Transverse colon (tissue), 4 donors: ENCODE measurements at regions not wholly inside any gene's neighbourhood (a gene's known extent, or its start where the extent isn't known, plus 50 kb on each side); places are given as distances from the start of the nearest gene placed in this dataset.

Source experiments
- DNase-seq: peaks from one replicate; pipeline ENCODE4 v3.0.0-alpha.2; 2019
- H3K27ac ChIP-seq, 4 donors: fragments of 200-600 bp; sonication (generic); 2 replicates each; pipeline ENCODE4 v1.5.1; 2016 to 2018; ENCODE audit warnings: inconsistent platforms in 4 of 4
- H3K27me3 ChIP-seq: fragments of 200-600 bp; sonication (generic); 2 replicates; pipeline ENCODE4 v1.5.1; 2017; ENCODE audit warnings: inconsistent platforms
- H3K36me3 ChIP-seq, 4 donors: fragments of 200-600 bp; sonication (generic); 2 replicates each; pipeline ENCODE4 v1.5.1; 2017 to 2019; ENCODE audit warnings: inconsistent platforms in 4 of 4
- H3K4me1 ChIP-seq, 4 donors: fragments of 200-600 bp; sonication (generic); 2 replicates each; pipeline ENCODE4 v1.5.1; 2017 to 2020; ENCODE audit warnings: inconsistent platforms in 4 of 4
- H3K4me3 ChIP-seq, 4 donors: fragments of 200-600 bp; sonication (generic); 1 replicate in 1 of 4; 2 replicates in 3 of 4; pipeline versions ENCODE4 v1.5.1 to v1.6.1; 2017 to 2019; ENCODE audit warnings: inconsistent platforms in 4 of 4
- H3K9me3 ChIP-seq, 2 donors: fragments of 200-600 bp; sonication (generic); 2 replicates each; pipeline ENCODE4 v1.5.1; 2017 to 2019; ENCODE audit warnings: inconsistent platforms in 2 of 2
- CTCF ChIP-seq, 5 experiments: fragments of 200-600 bp in 3 of 5; fragments of 450-650 bp in 2 of 5; sonication (generic) in 3 of 5; IDR thresholded peaks; 1 replicate in 2 of 5; 2 replicates in 3 of 5; pipeline ENCODE4 v1.5.1; 2016 to 2017; ENCODE audit warnings: antibody characterized with exemption in 5 of 5, inconsistent platforms in 3 of 5, mild to moderate bottlenecking in 2 of 5, moderate library complexity in 1 of 5
- EP300 ChIP-seq: sonication (generic); formaldehyde crosslinking; IDR thresholded peaks from one replicate; pipeline ENCODE4 v1.6.1; 2017; ENCODE audit warnings: antibody characterized with exemption, low read depth
- POLR2A ChIP-seq: fragments of 450-650 bp; IDR thresholded peaks from one replicate; pipeline ENCODE4 v1.6.1; 2016; ENCODE audit warnings: antibody characterized with exemption, mild to moderate bottlenecking, moderate library complexity
- POLR2AphosphoS5 ChIP-seq, 3 donors: sonication (generic); formaldehyde crosslinking; IDR thresholded peaks; one replicate each; pipeline ENCODE4 v1.6.1; 2016; ENCODE audit warnings: antibody characterized with exemption in 3 of 3
- WGBS, 2 donors: methylation state at CpG; one replicate each; pipeline ENCODE4 v1.1.5; 2018; ENCODE audit warnings: low coverage in 1 of 2; 5-methylcytosine and 5-hydroxymethylcytosine counted together
- in situ Hi-C, 4 donors: fragments of 200-750 bp; cut with MboI; loops; one replicate each; pipeline versions ENCODE4 v1.15.0 to v1.15.1; 2017; ENCODE audit warnings: low sequenced_read_pairs in 3 of 4, low pct_ligation_motif_present in 1 of 4, low pct_unique_long_range_greater_than_20kb in 1 of 4
- intact Hi-C: fragments of 100-400 bp; cut with DNase I; formaldehyde crosslinking; loops from one replicate; pipeline ENCODE4 v1.15.1; 2023; ENCODE audit warnings: low total_unique reads

GRCh38 chr6:147821295-147821897, 312.9 kb downstream of the SAMD5 start:
- H3K27me3 ChIP-seq = no peaks in the 10 kb centered on the region
- H3K27ac ChIP-seq = no peak overlapping the region
- intact Hi-C loops = no loop called here
- 88 to 100% methylated on average over 4 to 14 of the region's 14 CpGs for WGBS, 2 donors
- no peak overlapping the region for H3K4me3 ChIP-seq
- H3K36me3 ChIP-seq = no peaks in the 10 kb centered on the region
- no peak for DNase-seq
- in situ Hi-C loops = no loop called here
- H3K4me1 ChIP-seq = no peaks in the 10 kb centered on the region
- H3K9me3 ChIP-seq = no peaks in the 10 kb centered on the region
- TF ChIP-seq CTCF (IDR thresholded peaks at IDR 0.05) = no peak
- TF ChIP-seq POLR2AphosphoS5 (IDR thresholded peaks at IDR 0.05) = no peak
- TF ChIP-seq EP300 = no peak
- no peak for TF ChIP-seq POLR2A

DNA sequence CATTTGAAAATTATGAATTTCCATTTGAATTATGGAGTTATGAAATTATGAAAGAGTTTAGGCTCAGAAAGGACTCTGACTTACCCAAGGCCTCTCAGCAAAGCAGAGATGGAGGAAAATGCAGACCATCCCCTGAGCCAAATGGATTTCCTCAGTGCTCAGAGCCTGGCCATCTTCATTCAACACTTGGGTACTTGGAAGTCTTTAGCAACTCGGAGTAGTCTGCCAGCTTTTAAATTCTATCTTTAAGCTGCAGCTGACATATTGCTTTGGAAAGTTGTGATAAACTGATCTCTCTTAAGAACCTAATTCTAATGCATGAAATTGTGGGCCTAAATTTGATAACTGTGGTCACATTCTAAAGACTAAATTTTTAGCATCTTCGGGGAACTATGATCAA, 315.4 kb downstream of the SAMD5 start:
- H3K27me3 ChIP-seq = no peaks in the 10 kb centered on the region
- DNase-seq = no peak
- no peak for TF ChIP-seq CTCF (IDR thresholded peaks at IDR 0.05)
- no peak for TF ChIP-seq POLR2AphosphoS5 (IDR thresholded peaks at IDR 0.05)
- no peak for TF ChIP-seq EP300
- TF ChIP-seq POLR2A = no peak
- in situ Hi-C loops (no loop called here), intact Hi-C loops (no loop called here)
- H3K9me3 ChIP-seq = no peaks in the 10 kb centered on the region
- no peak overlapping the region for H3K4me3 ChIP-seq
- no peaks in the 10 kb centered on the region for H3K36me3 ChIP-seq
- 78 to 79% methylated on average over 2 of the region's 2 CpGs for WGBS, 2 donors
- no peak overlapping the region for H3K27ac ChIP-seq
- H3K4me1 ChIP-seq = no peaks in the 10 kb centered on the region

- in situ Hi-C loops = no loop called here
Observed at GRCh38 chr6:147825848-147826247, 317.4 kb downstream of the SAMD5 start.

GRCh38 chr6:147826698-147827097, 318.2 kb downstream of the SAMD5 start:
- Histone ChIP-seq H3K4me1 (no peaks in the 10 kb centered on the region), H3K36me3 (no peaks in the 10 kb centered on the region), H3K4me3 (no peak overlapping the region), H3K9me3 (no peaks in the 10 kb centered on the region), H3K27me3 (no peaks in the 10 kb centered on the region), H3K27ac (no peak overlapping the region)
- in situ Hi-C loops (no loop called here), intact Hi-C loops (no loop called here)
- TF ChIP-seq POLR2AphosphoS5 (IDR thresholded peaks at IDR 0.05) (no peak), CTCF (IDR thresholded peaks at IDR 0.05) (no peak), POLR2A (no peak), EP300 (no peak)
- no peak for DNase-seq
- WGBS, 2 donors = 73% methylated on average over 4 of the region's 4 CpGs; no CpG with 5 or more reads in 1 of the 2 donors

More at GRCh38 chr6:147825848-147826247, 317.4 kb downstream of the SAMD5 start:
- H3K4me3 ChIP-seq = no peak overlapping the region
- no peaks in the 10 kb centered on the region for H3K27me3 ChIP-seq
- no peaks in the 10 kb centered on the region for H3K4me1 ChIP-seq
- 79 to 90% methylated on average over 2 of the region's 2 CpGs for WGBS, 2 donors
- intact Hi-C loops = no loop called here
- H3K36me3 ChIP-seq = no peaks in the 10 kb centered on the region
- H3K27ac ChIP-seq = no peak overlapping the region
- TF ChIP-seq EP300 (no peak), CTCF (IDR thresholded peaks at IDR 0.05) (no peak), POLR2A (no peak), POLR2AphosphoS5 (IDR thresholded peaks at IDR 0.05) (no peak)
- H3K9me3 ChIP-seq = no peaks in the 10 kb centered on the region
- DNase-seq = no peak
